Neural progenitor cell (in vitro differentiated cells): ENCODE measurements at regions not wholly inside any gene's neighbourhood (a gene's known extent, or its start where the extent isn't known, plus 50 kb on each side); places are given as distances from the start of the nearest gene placed in this dataset.

Experiments
- DNase-seq: peaks from one replicate; pipeline ENCODE4 v3.0.0-alpha.2; 2016; ENCODE audit warnings: low spot score
- H2AFZ ChIP-seq: fragments of 200-600 bp; sonication (generic); replicated peaks from 2 replicates; pipeline ENCODE4 v1.6.1; 2016; ENCODE audit warnings: antibody characterized with exemption
- H3F3A ChIP-seq: fragments of 200-600 bp; sonication (generic); 2 replicates; pipeline ENCODE4 v1.6.1; 2016; ENCODE audit warnings: antibody characterized with exemption, low read depth
- H3K27ac ChIP-seq: fragments of 200-600 bp; sonication (generic); 2 replicates; pipeline ENCODE4 v1.5.1; 2016; ENCODE audit warnings: mild to moderate bottlenecking
- H3K27me3 ChIP-seq: fragments of 200-600 bp; sonication (generic); 2 replicates; pipeline ENCODE4 v1.6.1; 2016; ENCODE audit warnings: mild to moderate bottlenecking, moderate library complexity
- H3K36me3 ChIP-seq: fragments of 200-600 bp; sonication (generic); 2 replicates; pipeline ENCODE4 v1.5.1; 2016
- H3K4me1 ChIP-seq: fragments of 200-600 bp; sonication (generic); 2 replicates; pipeline ENCODE4 v1.6.1; 2016; ENCODE audit warnings: mixed run types
- H3K4me2 ChIP-seq: fragments of 200-600 bp; sonication (generic); 2 replicates; pipeline ENCODE4 v1.6.1; 2016
- H3K4me3 ChIP-seq: fragments of 200-600 bp; sonication (generic); 2 replicates; pipeline ENCODE4 v1.5.1; 2016
- H3K79me2 ChIP-seq: fragments of 200-600 bp; sonication (generic); 2 replicates; pipeline ENCODE4 v1.6.1; 2016; ENCODE audit warnings: low read depth
- H3K9ac ChIP-seq: fragments of 200-600 bp; sonication (generic); 2 replicates; pipeline ENCODE4 v1.6.1; 2016
- H3K9me3 ChIP-seq: fragments of 200-600 bp; sonication (generic); 2 replicates; pipeline ENCODE4 v1.5.1; 2016; ENCODE audit warnings: low read depth
- H4K20me1 ChIP-seq: fragments of 200-600 bp; sonication (generic); 2 replicates; pipeline ENCODE4 v1.6.1; 2016; ENCODE audit warnings: low read depth
- H3K27ac Mint-ChIP-seq: 3 replicates; pipeline ENCODE4 v1.8.0; 2021; ENCODE audit warnings: mixed read lengths
- H3K27me3 Mint-ChIP-seq: 2 replicates; pipeline ENCODE4 v1.8.0; 2022; ENCODE audit warnings: low read depth, mild to moderate bottlenecking, inconsistent platforms, moderate library complexity, mixed read lengths; ENCODE audit not compliant: insufficient read depth
- H3K36me3 Mint-ChIP-seq: 3 replicates; pipeline ENCODE4 v1.8.0; 2021; ENCODE audit warnings: mixed read lengths
- H3K4me1 Mint-ChIP-seq: 3 replicates; pipeline ENCODE4 v1.8.0; 2021; ENCODE audit warnings: mixed read lengths
- H3K4me3 Mint-ChIP-seq: 3 replicates; pipeline ENCODE4 v1.8.0; 2021; ENCODE audit warnings: mild to moderate bottlenecking, moderate library complexity, mixed read lengths
- H3K9me3 Mint-ChIP-seq: 3 replicates; pipeline ENCODE4 v1.8.0; 2020; ENCODE audit warnings: mixed read lengths
- EZH2 ChIP-seq: fragments of 200-600 bp; sonication (generic); IDR thresholded peaks from 2 replicates; pipeline ENCODE4 v1.6.1; 2017; ENCODE audit warnings: antibody characterized with exemption, mild to moderate bottlenecking, moderate library complexity
- EZH2phosphoT487 ChIP-seq: fragments of 200-600 bp; sonication (generic); IDR thresholded peaks from 2 replicates; pipeline ENCODE4 v1.6.1; 2017; ENCODE audit warnings: antibody characterized with exemption
- TF ChIP-seq, protein P1 (sequence below): fragments of 200-600 bp; sonication (generic); IDR thresholded peaks from 2 replicates; pipeline ENCODE4 v1.5.1; 2017; ENCODE audit warnings: antibody characterized with exemption, mild to moderate bottlenecking

DNA sequence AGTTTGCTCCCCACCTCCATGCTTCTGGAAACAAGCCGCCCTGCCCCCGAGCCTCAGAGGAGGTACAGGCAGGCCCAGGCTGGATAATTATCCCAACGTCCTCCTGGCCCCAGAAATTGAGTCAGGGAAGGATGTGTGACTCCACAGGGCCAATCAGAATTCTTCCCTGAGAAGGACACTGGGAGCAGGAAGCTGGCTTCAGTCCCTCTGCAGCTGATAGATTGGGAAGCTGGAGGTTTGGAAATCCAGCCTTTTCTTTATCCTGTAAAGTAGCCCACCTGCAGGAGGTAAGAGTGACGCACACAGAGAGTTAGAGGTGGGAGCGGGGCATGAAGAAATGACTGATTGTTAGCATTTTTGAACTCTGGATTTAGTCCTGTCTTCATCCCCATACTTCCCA, 97.5 kb upstream of the CD82 start:
- Histone ChIP-seq H3K27ac (no peak overlapping the region), H3K4me3 (no peak overlapping the region), H3K36me3 (no peaks in the 10 kb centered on the region), H3K79me2 (no peaks in the 10 kb centered on the region), H3K9ac (no peak overlapping the region), H3K4me1 (peaks cover 14% of the 10 kb centered on the region), H2AFZ (peak overlapping the region; percentile 87), H4K20me1 (no peaks in the 10 kb centered on the region), H3F3A (no peaks in the 10 kb centered on the region), H3K9me3 (no peaks in the 10 kb centered on the region), H3K4me2 (peak overlapping the region; percentile 33), H3K27me3 (no peaks in the 10 kb centered on the region)
- no peak for TF ChIP-seq EZH2
- no peak for TF ChIP-seq EZH2phosphoT487
- TF ChIP-seq, protein P1, sequence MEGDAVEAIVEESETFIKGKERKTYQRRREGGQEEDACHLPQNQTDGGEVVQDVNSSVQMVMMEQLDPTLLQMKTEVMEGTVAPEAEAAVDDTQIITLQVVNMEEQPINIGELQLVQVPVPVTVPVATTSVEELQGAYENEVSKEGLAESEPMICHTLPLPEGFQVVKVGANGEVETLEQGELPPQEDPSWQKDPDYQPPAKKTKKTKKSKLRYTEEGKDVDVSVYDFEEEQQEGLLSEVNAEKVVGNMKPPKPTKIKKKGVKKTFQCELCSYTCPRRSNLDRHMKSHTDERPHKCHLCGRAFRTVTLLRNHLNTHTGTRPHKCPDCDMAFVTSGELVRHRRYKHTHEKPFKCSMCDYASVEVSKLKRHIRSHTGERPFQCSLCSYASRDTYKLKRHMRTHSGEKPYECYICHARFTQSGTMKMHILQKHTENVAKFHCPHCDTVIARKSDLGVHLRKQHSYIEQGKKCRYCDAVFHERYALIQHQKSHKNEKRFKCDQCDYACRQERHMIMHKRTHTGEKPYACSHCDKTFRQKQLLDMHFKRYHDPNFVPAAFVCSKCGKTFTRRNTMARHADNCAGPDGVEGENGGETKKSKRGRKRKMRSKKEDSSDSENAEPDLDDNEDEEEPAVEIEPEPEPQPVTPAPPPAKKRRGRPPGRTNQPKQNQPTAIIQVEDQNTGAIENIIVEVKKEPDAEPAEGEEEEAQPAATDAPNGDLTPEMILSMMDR: no peak
- no peak overlapping the region for H3K4me3 Mint-ChIP-seq
- peak overlapping the region; percentile 46 for H3K27ac Mint-ChIP-seq
- H3K9me3 Mint-ChIP-seq: peaks cover 21% of the 10 kb centered on the region
- H3K27me3 Mint-ChIP-seq: no peaks in the 10 kb centered on the region
- H3K4me1 Mint-ChIP-seq: peaks cover 11% of the 10 kb centered on the region
- H3K36me3 Mint-ChIP-seq: peaks cover 2% of the 10 kb centered on the region
- DNase-seq: peak; percentile 18

DNA sequence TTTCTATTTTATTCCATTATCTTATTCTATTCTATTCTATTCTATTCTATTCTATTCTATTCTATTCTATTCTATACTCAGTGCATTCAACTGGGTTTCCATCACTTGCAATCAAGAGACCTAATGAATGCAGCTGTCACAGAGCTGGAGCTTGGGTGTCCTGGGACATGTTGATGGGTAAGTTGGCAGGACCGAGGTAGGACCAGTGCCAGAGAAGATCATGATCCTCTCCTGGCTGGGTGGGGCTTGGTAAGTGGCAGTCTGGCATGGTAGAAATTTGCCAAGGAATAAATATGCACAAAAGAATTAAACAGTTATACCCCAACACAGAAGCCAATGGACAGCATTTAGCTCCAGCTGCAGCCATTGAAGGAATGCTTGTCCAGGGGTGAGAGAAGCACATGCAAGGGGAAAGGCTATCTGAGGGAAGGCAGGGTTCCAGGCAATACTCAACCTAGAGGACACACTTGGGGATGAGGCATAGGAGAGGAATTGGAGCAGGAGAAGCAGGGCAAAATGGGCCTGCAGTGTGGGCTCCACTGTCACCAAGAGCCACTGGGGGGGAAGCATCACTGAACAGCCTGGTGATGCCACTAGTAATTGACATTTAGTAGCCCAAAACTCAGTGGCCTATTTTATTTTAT, 97.0 kb upstream of the CD82 start:
- Histone ChIP-seq H3K36me3 (no peaks in the 10 kb centered on the region), H3K9ac (no peak overlapping the region), H3F3A (no peaks in the 10 kb centered on the region), H3K4me3 (no peak overlapping the region), H3K79me2 (no peaks in the 10 kb centered on the region), H3K4me1 (peaks cover 14% of the 10 kb centered on the region), H3K27ac (no peak overlapping the region), H3K4me2 (no peak overlapping the region), H2AFZ (no peak overlapping the region), H3K27me3 (no peaks in the 10 kb centered on the region), H4K20me1 (no peaks in the 10 kb centered on the region), H3K9me3 (no peaks in the 10 kb centered on the region)
- no peaks in the 10 kb centered on the region for H3K27me3 Mint-ChIP-seq
- peaks cover 21% of the 10 kb centered on the region for H3K9me3 Mint-ChIP-seq
- TF ChIP-seq, protein P1: no peak
- TF ChIP-seq EZH2phosphoT487 (no peak), EZH2 (no peak)
- no peak overlapping the region for H3K4me3 Mint-ChIP-seq
- no peak for DNase-seq
- peaks cover 11% of the 10 kb centered on the region for H3K4me1 Mint-ChIP-seq
- no peak overlapping the region for H3K27ac Mint-ChIP-seq
- peaks cover 2% of the 10 kb centered on the region for H3K36me3 Mint-ChIP-seq

DNA sequence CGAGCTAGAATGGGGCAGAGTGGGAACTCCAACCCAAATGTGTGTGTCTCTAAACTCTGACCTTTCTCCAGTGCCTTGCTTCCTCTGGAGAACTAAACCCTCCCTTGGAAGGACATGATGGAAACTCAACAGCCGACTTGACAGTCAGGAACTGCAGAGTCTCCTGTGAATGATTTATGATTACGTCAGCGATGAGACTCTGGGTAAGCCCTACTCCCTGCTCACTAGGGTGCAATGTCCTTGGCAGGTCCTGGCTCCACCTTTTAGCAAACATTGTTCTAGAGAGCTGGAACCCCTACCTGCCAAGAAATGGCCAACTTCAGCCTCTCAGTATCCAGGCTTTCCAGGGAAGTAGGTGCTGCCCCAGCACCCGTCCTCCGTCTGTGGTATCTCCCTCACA, 96.1 kb upstream of the CD82 start:
- no peaks in the 10 kb centered on the region for H3K79me2 ChIP-seq
- no peak overlapping the region for H3K4me3 Mint-ChIP-seq
- no peak for DNase-seq
- H3K9me3 Mint-ChIP-seq: peaks cover 14% of the 10 kb centered on the region
- no peak overlapping the region for H3K27ac Mint-ChIP-seq
- no peaks in the 10 kb centered on the region for H4K20me1 ChIP-seq
- H3K36me3 Mint-ChIP-seq: peaks cover 2% of the 10 kb centered on the region
- H2AFZ ChIP-seq: no peak overlapping the region
- H3F3A ChIP-seq: no peaks in the 10 kb centered on the region
- no peak overlapping the region for H3K9ac ChIP-seq
- no peaks in the 10 kb centered on the region for H3K27me3 ChIP-seq
- no peak for TF ChIP-seq EZH2
- no peak for TF ChIP-seq EZH2phosphoT487
- TF ChIP-seq, protein P1: no peak
- H3K4me1 ChIP-seq: peaks cover 14% of the 10 kb centered on the region
- H3K27ac ChIP-seq: no peak overlapping the region
- peaks cover 11% of the 10 kb centered on the region for H3K4me1 Mint-ChIP-seq
- H3K4me3 ChIP-seq: no peak overlapping the region
- H3K27me3 Mint-ChIP-seq: no peaks in the 10 kb centered on the region
- H3K4me2 ChIP-seq: no peak overlapping the region
- no peaks in the 10 kb centered on the region for H3K9me3 ChIP-seq
- no peaks in the 10 kb centered on the region for H3K36me3 ChIP-seq
